DOHH2 (cell line): ENCODE measurements at regions not wholly inside any gene's neighbourhood (a gene's known extent, or its start where the extent isn't known, plus 50 kb on each side); places are given as distances from the start of the nearest gene placed in this dataset.

Experiments used
- H3F3A ChIP-seq: fragments of 200-600 bp; sonication (generic), shearing (Covaris generic); 2 replicates; pipeline ENCODE4 v1.6.0; 2016; ENCODE audit warnings: antibody characterized with exemption, mild to moderate bottlenecking; ENCODE audit not compliant: control insufficient read depth, insufficient read depth
- H3K27ac ChIP-seq: fragments of 200-600 bp; sonication (generic); 2 replicates; pipeline ENCODE4 v1.5.1; 2014; ENCODE audit warnings: low read depth, mild to moderate bottlenecking, low read length, moderate library complexity
- H3K27me3 ChIP-seq: fragments of 200-600 bp; sonication (generic); 2 replicates; pipeline ENCODE4 v1.6.1; 2014; ENCODE audit warnings: mild to moderate bottlenecking, low read length, mixed read lengths; ENCODE audit not compliant: control insufficient read depth
- H3K36me3 ChIP-seq: fragments of 200-600 bp; sonication (generic); 2 replicates; pipeline ENCODE4 v1.6.1; 2014; ENCODE audit warnings: mild to moderate bottlenecking, low read length, moderate library complexity, mixed read lengths; ENCODE audit not compliant: control insufficient read depth
- H3K4me1 ChIP-seq: fragments of 200-600 bp; sonication (generic); 2 replicates; pipeline ENCODE4 v1.6.1; 2014; ENCODE audit warnings: mild to moderate bottlenecking, low read length, mixed read lengths; ENCODE audit not compliant: control insufficient read depth
- H3K4me2 ChIP-seq: fragments of 200-600 bp; sonication (generic); 2 replicates; pipeline ENCODE4 v1.6.0; 2014; ENCODE audit warnings: mild to moderate bottlenecking, low read length, moderate library complexity
- H3K4me3 ChIP-seq: fragments of 200-600 bp; sonication (generic); 2 replicates; pipeline ENCODE4 v1.5.1; 2014; ENCODE audit warnings: mild to moderate bottlenecking, low read length, mixed read lengths
- H3K79me2 ChIP-seq: fragments of 200-600 bp; sonication (generic); 2 replicates; pipeline ENCODE4 v1.6.1; 2014; ENCODE audit warnings: mild to moderate bottlenecking, low read length, mixed read lengths; ENCODE audit not compliant: control insufficient read depth
- H3K9me2 ChIP-seq: fragments of 200-600 bp; sonication (generic); replicated peaks from 2 replicates; pipeline ENCODE4 v1.6.1; 2014; ENCODE audit warnings: mild to moderate bottlenecking, low read length, mixed read lengths; ENCODE audit not compliant: control insufficient read depth
- H3K9me3 ChIP-seq: fragments of 200-600 bp; sonication (generic); 2 replicates; pipeline ENCODE4 v1.6.1; 2014; ENCODE audit warnings: antibody characterized with exemption, low read length, mixed read lengths; ENCODE audit not compliant: control insufficient read depth, insufficient read depth
- H4K20me1 ChIP-seq: fragments of 200-600 bp; sonication (generic); 2 replicates; pipeline ENCODE4 v1.6.0; 2014; ENCODE audit warnings: low read depth, mild to moderate bottlenecking, antibody characterized with exemption, low read length, moderate library complexity; ENCODE audit not compliant: control insufficient read depth, insufficient read depth
- CTCF ChIP-seq: fragments of 200-600 bp; sonication (generic); IDR thresholded peaks from one replicate; pipeline ENCODE4 v1.5.1; 2014; ENCODE audit warnings: antibody characterized with exemption, mild to moderate bottlenecking, low read depth, low read length; ENCODE audit not compliant: poor library complexity, severe bottlenecking
- EZH2phosphoT487 ChIP-seq: fragments of 200-600 bp; sonication (generic); IDR thresholded peaks from 2 replicates; pipeline ENCODE4 v1.6.1; 2017; ENCODE audit warnings: borderline replicate concordance, mild to moderate bottlenecking, antibody characterized with exemption, low read length, moderate library complexity, mixed read lengths

DNA sequence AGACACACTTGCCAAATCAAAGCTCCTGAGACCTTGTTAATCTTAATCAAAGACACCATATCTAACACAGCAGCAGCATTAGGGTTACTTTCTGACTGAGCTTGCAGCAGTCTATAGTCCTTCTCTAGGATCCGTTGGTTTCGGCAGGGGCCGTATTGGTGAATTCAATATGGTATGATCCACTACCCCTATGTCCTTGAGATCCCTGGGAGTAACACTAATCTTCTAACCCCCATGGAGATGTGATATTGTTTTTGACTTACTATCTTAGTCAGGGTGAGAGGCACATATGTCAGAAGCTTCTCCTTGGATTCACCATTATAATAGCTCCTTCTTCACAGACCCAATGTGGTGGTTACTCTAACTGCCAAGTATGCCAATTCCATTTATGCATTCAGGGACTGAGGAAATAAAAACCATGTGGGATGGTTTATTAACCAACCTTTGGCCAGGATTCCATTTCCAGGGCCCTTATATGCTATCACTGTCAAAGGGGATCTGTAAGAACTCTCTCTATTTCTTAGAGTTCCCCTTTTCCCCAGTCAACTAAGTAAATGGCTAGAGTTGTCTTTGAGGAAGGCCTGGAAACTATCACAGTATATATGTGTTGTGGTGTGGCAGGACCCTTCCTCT, 673.6 kb upstream of the USP24 start:
- Histone ChIP-seq H3K27ac (no peak overlapping the region), H4K20me1 (no peaks in the 10 kb centered on the region), H3K4me3 (no peak overlapping the region), H3K79me2 (no peaks in the 10 kb centered on the region), H3K4me1 (no peaks in the 10 kb centered on the region), H3K36me3 (no peaks in the 10 kb centered on the region), H3K9me3 (no peaks in the 10 kb centered on the region), H3K27me3 (no peaks in the 10 kb centered on the region), H3K9me2 (no peaks in the 10 kb centered on the region), H3F3A (no peaks in the 10 kb centered on the region), H3K4me2 (no peak overlapping the region)
- TF ChIP-seq CTCF (no peak), EZH2phosphoT487 (no peak)

- no peaks in the 10 kb centered on the region for H3K36me3 ChIP-seq
- H3K4me1 ChIP-seq: no peaks in the 10 kb centered on the region
- no peak overlapping the region for H3K4me3 ChIP-seq
- no peaks in the 10 kb centered on the region for H3K9me2 ChIP-seq
- no peak overlapping the region for H3K27ac ChIP-seq
- no peaks in the 10 kb centered on the region for H4K20me1 ChIP-seq
- no peaks in the 10 kb centered on the region for H3K79me2 ChIP-seq
- no peaks in the 10 kb centered on the region for H3K9me3 ChIP-seq
- no peaks in the 10 kb centered on the region for H3F3A ChIP-seq
- H3K4me2 ChIP-seq: no peak overlapping the region
- no peaks in the 10 kb centered on the region for H3K27me3 ChIP-seq
- TF ChIP-seq EZH2phosphoT487: no peak
- no peak for TF ChIP-seq CTCF
Observed at GRCh38 chr1:55886856-55887712, 671.9 kb upstream of the USP24 start.

DNA sequence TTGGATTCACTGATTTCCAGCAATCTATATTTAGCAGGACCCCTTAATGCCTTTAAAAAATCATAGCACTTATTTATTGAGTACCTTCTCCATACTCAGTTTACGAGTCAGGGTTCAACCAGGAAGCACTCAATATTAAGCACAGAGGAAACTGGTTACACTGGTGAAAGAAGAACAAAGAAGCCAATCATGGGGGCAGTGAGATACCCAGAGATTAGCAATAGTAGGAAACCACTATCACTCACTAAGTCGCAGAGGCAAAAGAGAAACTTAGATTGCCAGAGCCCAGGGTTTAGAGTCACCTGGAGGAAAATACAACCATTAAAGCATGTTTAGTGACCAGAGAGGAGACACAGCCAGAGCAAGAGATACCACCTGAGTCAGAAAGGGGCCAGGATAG, 670.5 kb upstream of the USP24 start:
- no peak for TF ChIP-seq EZH2phosphoT487
- TF ChIP-seq CTCF: no peak
- H3K9me2 ChIP-seq: no peaks in the 10 kb centered on the region
- H3K27me3 ChIP-seq: no peaks in the 10 kb centered on the region
- H3K36me3 ChIP-seq: no peaks in the 10 kb centered on the region
- no peaks in the 10 kb centered on the region for H4K20me1 ChIP-seq
- no peaks in the 10 kb centered on the region for H3K4me1 ChIP-seq
- no peak overlapping the region for H3K4me3 ChIP-seq
- no peaks in the 10 kb centered on the region for H3K79me2 ChIP-seq
- no peak overlapping the region for H3K4me2 ChIP-seq
- H3K27ac ChIP-seq: no peak overlapping the region
- no peaks in the 10 kb centered on the region for H3K9me3 ChIP-seq
- H3F3A ChIP-seq: no peaks in the 10 kb centered on the region
